ENCODE measurements at regions not wholly inside any gene's neighbourhood (a gene's known extent, or its start where the extent isn't known, plus 50 kb on each side); places are given as distances from the start of the nearest gene placed in this dataset.

DNA sequence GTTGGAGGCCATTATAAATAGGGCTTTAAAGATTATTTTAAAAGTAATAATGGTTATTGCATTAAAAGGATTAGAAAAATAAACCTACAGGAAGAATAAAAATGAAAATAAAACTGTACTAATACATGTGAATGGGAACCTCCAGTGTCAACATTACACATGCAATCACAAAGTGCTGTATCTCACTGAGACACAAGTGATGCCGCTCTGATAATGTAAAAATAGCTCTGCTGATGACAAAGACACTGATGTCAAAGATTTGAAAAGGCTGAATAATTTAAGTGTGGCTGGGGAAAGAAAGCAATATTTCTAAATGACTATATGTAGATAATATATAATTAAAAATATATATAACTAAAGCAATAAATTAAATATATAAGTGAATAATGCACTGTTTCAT lies 129.1 kb upstream of the RAP2B start:
- no peak for DNase-seq
- 97% methylated on average over 1 of the region's 1 CpG; no CpG with 5 or more reads in 1 of the 2 donors for WGBS, 2 donors (ENCODE audit: low coverage in 1 of 2)
- Histone ChIP-seq H3K27ac (no peak overlapping the region), H3K27me3 (no peaks in the 10 kb centered on the region), H3K4me1 (peaks cover 0 to 9% (median 3%) of the 10 kb centered on the region in 4 donors), H3K4me3 (no peak overlapping the region), H3K36me3 (no peaks in the 10 kb centered on the region), H3K9me3 (no peaks in the 10 kb centered on the region)
- intact Hi-C loops (cut with DNase I; ENCODE audit: low total_unique reads) (no loop called here), in situ Hi-C loops (cut with MboI; ENCODE audit: low pct_ligation_motif_present in 1 of 4, low pct_unique_long_range_greater_than_20kb in 1 of 4, low sequenced_read_pairs in 3 of 4) (loop anchor here (10.0 to 25.0 kb wide), 7 partner anchors 254 to 929 kb away; no protein-coding TSS in a partner anchor)
- no peak for TF ChIP-seq EP300 (IDR thresholded peaks at IDR 0.05; ENCODE audit: low read depth)

DNA sequence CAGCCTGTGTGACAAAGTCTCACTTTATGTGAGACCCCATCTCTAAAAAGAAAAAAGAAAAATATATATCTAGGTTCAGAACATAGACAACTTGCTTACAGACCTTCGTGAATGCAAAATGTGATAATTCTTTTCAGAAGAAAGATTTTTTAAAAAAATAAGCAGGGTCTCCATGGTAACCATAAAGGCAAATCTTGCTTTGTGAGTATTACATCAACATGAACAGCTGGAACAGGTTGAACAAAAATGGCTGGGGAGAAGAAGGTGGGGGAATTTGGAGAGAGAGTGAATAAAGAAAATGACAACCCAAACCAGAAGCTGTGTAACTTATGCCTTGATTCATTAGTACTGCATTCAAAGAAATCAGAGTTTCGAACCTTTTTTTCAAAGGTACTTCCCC lies 125.2 kb upstream of the RAP2B start:
- DNase-seq, result no peak
- H3K4me3 ChIP-seq, result no peak overlapping the region
- H3K27ac ChIP-seq, result no peak overlapping the region
- no peaks in the 10 kb centered on the region for H3K27me3 ChIP-seq
- no peaks in the 10 kb centered on the region for H3K36me3 ChIP-seq
- in situ Hi-C loops (cut with MboI; ENCODE audit: low pct_ligation_motif_present in 1 of 4, low pct_unique_long_range_greater_than_20kb in 1 of 4, low sequenced_read_pairs in 3 of 4) (loop anchor here (10.0 to 25.0 kb wide), 7 partner anchors 250 to 925 kb away; no protein-coding TSS in a partner anchor), intact Hi-C loops (cut with DNase I; ENCODE audit: low total_unique reads) (no loop called here)
- 83 to 87% methylated on average over 2 of the region's 2 CpGs for WGBS, 2 donors (ENCODE audit: low coverage in 1 of 2)
- no peaks in the 10 kb centered on the region for H3K9me3 ChIP-seq
- H3K4me1 ChIP-seq, result peaks cover 0 to 15% (median 3%) of the 10 kb centered on the region in 4 donors
- no peak for TF ChIP-seq EP300 (IDR thresholded peaks at IDR 0.05; ENCODE audit: low read depth)
- no peak for TF ChIP-seq POLR2A (IDR thresholded peaks at IDR 0.05)
- TF ChIP-seq, protein P1, sequence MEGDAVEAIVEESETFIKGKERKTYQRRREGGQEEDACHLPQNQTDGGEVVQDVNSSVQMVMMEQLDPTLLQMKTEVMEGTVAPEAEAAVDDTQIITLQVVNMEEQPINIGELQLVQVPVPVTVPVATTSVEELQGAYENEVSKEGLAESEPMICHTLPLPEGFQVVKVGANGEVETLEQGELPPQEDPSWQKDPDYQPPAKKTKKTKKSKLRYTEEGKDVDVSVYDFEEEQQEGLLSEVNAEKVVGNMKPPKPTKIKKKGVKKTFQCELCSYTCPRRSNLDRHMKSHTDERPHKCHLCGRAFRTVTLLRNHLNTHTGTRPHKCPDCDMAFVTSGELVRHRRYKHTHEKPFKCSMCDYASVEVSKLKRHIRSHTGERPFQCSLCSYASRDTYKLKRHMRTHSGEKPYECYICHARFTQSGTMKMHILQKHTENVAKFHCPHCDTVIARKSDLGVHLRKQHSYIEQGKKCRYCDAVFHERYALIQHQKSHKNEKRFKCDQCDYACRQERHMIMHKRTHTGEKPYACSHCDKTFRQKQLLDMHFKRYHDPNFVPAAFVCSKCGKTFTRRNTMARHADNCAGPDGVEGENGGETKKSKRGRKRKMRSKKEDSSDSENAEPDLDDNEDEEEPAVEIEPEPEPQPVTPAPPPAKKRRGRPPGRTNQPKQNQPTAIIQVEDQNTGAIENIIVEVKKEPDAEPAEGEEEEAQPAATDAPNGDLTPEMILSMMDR (IDR thresholded peaks at IDR 0.05), result no peak
- TF ChIP-seq POLR2AphosphoS5 (IDR thresholded peaks at IDR 0.05), result no peak

DNA sequence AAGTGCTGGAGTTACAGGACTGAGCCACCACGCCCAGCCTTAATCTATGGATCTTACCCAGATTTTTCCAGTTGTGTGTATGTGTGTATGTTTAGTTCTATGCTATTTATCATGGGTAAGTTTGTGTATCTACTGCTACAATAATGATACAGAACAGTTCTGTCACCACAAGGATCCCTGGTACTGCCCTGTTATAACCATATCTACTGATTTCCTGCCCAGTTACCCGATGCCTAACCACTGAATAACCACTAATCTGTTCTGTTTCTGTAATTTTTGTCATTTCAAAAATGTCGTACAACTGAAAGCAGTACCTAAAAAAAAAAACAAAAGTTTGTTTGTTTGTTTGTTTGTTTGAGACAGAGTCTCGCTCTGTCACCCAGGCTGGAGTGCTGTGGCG lies 123.7 kb upstream of the RAP2B start:
- in situ Hi-C loops (cut with MboI; ENCODE audit: low pct_ligation_motif_present in 1 of 4, low pct_unique_long_range_greater_than_20kb in 1 of 4, low sequenced_read_pairs in 3 of 4) (loop anchor here (10.0 to 25.0 kb wide), 7 partner anchors 249 to 924 kb away; no protein-coding TSS in a partner anchor), intact Hi-C loops (cut with DNase I; ENCODE audit: low total_unique reads) (no loop called here)
- WGBS, 2 donors (ENCODE audit: low coverage in 1 of 2), result 73 to 77% methylated on average over 3 to 5 of the region's 5 CpGs
- no peak for DNase-seq
- Histone ChIP-seq H3K27ac (no peak overlapping the region), H3K4me1 (peaks cover 0 to 16% (median 1%) of the 10 kb centered on the region in 4 donors), H3K9me3 (no peaks in the 10 kb centered on the region), H3K36me3 (no peaks in the 10 kb centered on the region), H3K4me3 (no peak overlapping the region), H3K27me3 (no peaks in the 10 kb centered on the region)
- no peak for TF ChIP-seq EP300 (IDR thresholded peaks at IDR 0.05; ENCODE audit: low read depth)
- TF ChIP-seq, protein P1 (IDR thresholded peaks at IDR 0.05), result no peak
- TF ChIP-seq POLR2A (IDR thresholded peaks at IDR 0.05), result no peak
- no peak for TF ChIP-seq POLR2AphosphoS5 (IDR thresholded peaks at IDR 0.05)

DNA sequence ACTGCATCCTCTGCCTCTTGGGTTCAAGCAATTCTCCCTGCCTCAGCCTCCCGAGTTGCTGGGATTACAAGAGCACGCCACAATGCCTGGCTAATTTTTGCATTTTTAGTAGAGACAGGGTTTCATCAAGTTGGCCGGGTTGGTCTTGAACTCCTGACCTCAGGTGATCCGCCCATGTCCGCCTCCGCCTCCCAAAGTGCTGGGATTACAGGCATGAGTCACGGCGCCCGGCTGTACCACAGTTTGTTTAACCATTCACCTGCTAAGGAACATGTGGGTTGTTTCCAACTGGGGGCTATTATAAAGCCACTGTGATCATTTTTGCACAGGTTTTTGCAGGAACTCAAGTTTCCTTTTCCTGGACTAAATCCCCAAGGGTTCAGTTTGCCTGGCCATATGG lies 123.2 kb upstream of the RAP2B start:
- H3K36me3 ChIP-seq, result no peaks in the 10 kb centered on the region
- DNase-seq, result peak; percentile 23
- intact Hi-C loops (cut with DNase I; ENCODE audit: low total_unique reads) (no loop called here), in situ Hi-C loops (cut with MboI; ENCODE audit: low pct_ligation_motif_present in 1 of 4, low pct_unique_long_range_greater_than_20kb in 1 of 4, low sequenced_read_pairs in 3 of 4) (loop anchor here (10.0 to 25.0 kb wide), 7 partner anchors 249 to 924 kb away; no protein-coding TSS in a partner anchor)
- peaks cover 0 to 18% (median 2%) of the 10 kb centered on the region in 4 donors for H3K4me1 ChIP-seq
- WGBS, 2 donors (ENCODE audit: low coverage in 1 of 2), result 55% methylated on average over 9 of the region's 9 CpGs; no CpG with 5 or more reads in 1 of the 2 donors
- H3K27ac ChIP-seq, result no peak overlapping the region
- no peaks in the 10 kb centered on the region for H3K9me3 ChIP-seq
- TF ChIP-seq POLR2A (IDR thresholded peaks at IDR 0.05) (no peak), EP300 (IDR thresholded peaks at IDR 0.05; ENCODE audit: low read depth) (no peak), POLR2AphosphoS5 (IDR thresholded peaks at IDR 0.05) (no peak)
- TF ChIP-seq, protein P1 (IDR thresholded peaks at IDR 0.05), result no peak
- H3K27me3 ChIP-seq, result no peaks in the 10 kb centered on the region
- no peak overlapping the region for H3K4me3 ChIP-seq

All from transverse colon (tissue), 4 donors.